ENCODE measurements at regions not wholly inside any gene's neighbourhood (a gene's known extent, or its start where the extent isn't known, plus 50 kb on each side); places are given as distances from the start of the nearest gene placed in this dataset.

DNA sequence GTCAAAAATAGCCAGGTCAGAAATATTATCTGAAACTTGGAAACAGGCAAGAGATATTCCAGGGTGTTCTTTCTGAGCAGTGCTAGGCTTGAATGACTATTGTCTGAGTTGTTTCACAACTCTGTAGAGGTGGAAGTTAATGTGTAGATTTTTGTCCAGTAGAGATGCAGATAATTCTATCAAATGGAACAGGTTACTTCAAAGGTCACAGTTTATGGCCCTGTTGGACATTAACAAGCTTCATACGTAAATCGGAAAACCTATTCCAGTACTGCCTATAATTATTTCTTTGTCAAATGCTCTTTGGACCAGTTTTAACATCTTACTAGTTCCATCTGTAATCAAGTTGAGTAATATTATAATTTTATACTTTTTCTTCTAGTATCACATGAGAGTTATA, 1639.4 kb upstream of the TENM3 start (continued):
- TF ChIP-seq, protein P1, sequence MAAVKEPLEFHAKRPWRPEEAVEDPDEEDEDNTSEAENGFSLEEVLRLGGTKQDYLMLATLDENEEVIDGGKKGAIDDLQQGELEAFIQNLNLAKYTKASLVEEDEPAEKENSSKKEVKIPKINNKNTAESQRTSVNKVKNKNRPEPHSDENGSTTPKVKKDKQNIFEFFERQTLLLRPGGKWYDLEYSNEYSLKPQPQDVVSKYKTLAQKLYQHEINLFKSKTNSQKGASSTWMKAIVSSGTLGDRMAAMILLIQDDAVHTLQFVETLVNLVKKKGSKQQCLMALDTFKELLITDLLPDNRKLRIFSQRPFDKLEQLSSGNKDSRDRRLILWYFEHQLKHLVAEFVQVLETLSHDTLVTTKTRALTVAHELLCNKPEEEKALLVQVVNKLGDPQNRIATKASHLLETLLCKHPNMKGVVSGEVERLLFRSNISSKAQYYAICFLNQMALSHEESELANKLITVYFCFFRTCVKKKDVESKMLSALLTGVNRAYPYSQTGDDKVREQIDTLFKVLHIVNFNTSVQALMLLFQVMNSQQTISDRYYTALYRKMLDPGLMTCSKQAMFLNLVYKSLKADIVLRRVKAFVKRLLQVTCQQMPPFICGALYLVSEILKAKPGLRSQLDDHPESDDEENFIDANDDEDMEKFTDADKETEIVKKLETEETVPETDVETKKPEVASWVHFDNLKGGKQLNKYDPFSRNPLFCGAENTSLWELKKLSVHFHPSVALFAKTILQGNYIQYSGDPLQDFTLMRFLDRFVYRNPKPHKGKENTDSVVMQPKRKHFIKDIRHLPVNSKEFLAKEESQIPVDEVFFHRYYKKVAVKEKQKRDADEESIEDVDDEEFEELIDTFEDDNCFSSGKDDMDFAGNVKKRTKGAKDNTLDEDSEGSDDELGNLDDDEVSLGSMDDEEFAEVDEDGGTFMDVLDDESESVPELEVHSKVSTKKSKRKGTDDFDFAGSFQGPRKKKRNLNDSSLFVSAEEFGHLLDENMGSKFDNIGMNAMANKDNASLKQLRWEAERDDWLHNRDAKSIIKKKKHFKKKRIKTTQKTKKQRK (IDR thresholded peaks at IDR 0.05; ENCODE audit: low read depth, low read length) = no peak
- TF ChIP-seq HDGF (IDR thresholded peaks at IDR 0.05) = no peak
- TF ChIP-seq IKZF1 (conservative IDR thresholded peaks at IDR 0.05) = no peak
- TF ChIP-seq YY1 (IDR thresholded peaks at IDR 0.05; ENCODE audit: low read depth, low read length) = no peak

DNA sequence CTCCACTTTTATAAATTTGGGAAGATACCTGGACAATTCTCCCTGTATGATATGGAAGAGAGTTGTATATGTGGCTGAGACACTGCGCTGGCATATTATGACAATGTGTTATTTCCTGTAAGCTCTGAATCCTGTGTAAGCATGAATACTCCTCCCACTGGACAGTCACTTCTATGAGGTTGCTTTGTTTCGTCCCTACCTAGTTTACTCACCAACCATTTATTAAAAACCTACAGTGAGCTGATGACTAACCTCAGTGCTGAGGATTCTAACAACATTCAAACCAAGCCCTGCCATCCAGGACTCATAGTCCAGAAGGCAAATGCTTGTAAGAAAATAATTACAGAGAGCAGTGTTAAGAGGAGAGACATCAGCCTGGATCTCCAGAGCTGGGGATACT, 1632.9 kb upstream of the TENM3 start:
- H3K36me3 ChIP-seq (ENCODE audit: control insufficient read depth in 2 of 2, insufficient read depth in 2 of 2, low read length in 1 of 2) = no peaks in the 10 kb centered on the region
- no peaks in the 10 kb centered on the region for H3K79me2 ChIP-seq (ENCODE audit: control insufficient read depth, insufficient read depth, low read length)
- ATAC-seq (no peak; the same call in 1 of the 3 replicates), DNase-seq (ENCODE audit: low read depth, low spot score) (no peak), FAIRE-seq (peak; percentile 23)
- H3K27me3 ChIP-seq (replicated peaks in 1 of 2; ENCODE audit: control insufficient read depth in 2 of 2, insufficient read depth in 2 of 2, low read length in 1 of 2) = no peaks in the 10 kb centered on the region
- in situ Hi-C loops (cut with MboI) (no loop called here), intact Hi-C loops (cut with micrococcal nuclease; ENCODE audit: unreplicated experiment) (no loop called here)
- RAD21 ChIA-PET (ENCODE audit: unreplicated experiment) = no interaction called here
- no peak overlapping the region for H3K27ac ChIP-seq (ENCODE audit: control insufficient read depth, insufficient read depth)
- H3K9ac ChIP-seq (ENCODE audit: control insufficient read depth, insufficient read depth, low read length) = no peak overlapping the region
- BruUV-seq (replicated peaks) = no TSS peak
- H3K4me2 ChIP-seq (ENCODE audit: control insufficient read depth, insufficient read depth) = no peak overlapping the region
- CTCF ChIA-PET = no interaction called here
- POLR2A ChIA-PET = no interaction called here
- no peak overlapping the region for H2AFZ ChIP-seq (ENCODE audit: control insufficient read depth, low read depth, low read length)
- H3K4me1 ChIP-seq (ENCODE audit: control insufficient read depth, insufficient read depth, low read length) = no peaks in the 10 kb centered on the region
- H3K9me3 ChIP-seq (replicated peaks; ENCODE audit: control insufficient read depth, insufficient read depth, low read length) = no peaks in the 10 kb centered on the region
- no peak overlapping the region for H3K4me3 ChIP-seq
- WGBS (ENCODE audit: insufficient coverage, insufficient replicate concordance, low lambda C conversion rate, missing lambda C conversion rate) = 0% methylated on average over 2 of the region's 2 CpGs
- SMC1A ChIA-PET (ENCODE audit: uncharacterized antibody, unreplicated experiment) = interaction anchor here (0.6 kb wide), 1 partner anchor 306 kb away, joined by 3 read pairs; no protein-coding TSS in a partner anchor
- no peaks in the 10 kb centered on the region for H4K20me1 ChIP-seq (ENCODE audit: control insufficient read depth, insufficient read depth)
- TF ChIP-seq IRF4 (IDR thresholded peaks at IDR 0.05; ENCODE audit: low read depth, low read length) (no peak), CEBPB (IDR thresholded peaks at IDR 0.05; ENCODE audit: borderline replicate concordance in 1 of 2, low read depth in 2 of 2, low read length in 2 of 2) (no peak), SUZ12 (IDR thresholded peaks at IDR 0.05; ENCODE audit: unreplicated experiment) (no peak), RELA (IDR thresholded peaks at IDR 0.05; ENCODE audit: borderline replicate concordance, partially characterized antibody) (no peak), RB1 (IDR thresholded peaks at IDR 0.05; ENCODE audit: borderline replicate concordance) (no peak), SIX5 (IDR thresholded peaks at IDR 0.05; ENCODE audit: low read depth, low read length, severe bottlenecking) (no peak), KDM1A (IDR thresholded peaks at IDR 0.05; ENCODE audit: borderline replicate concordance) (no peak)
- TF ChIP-seq, protein P2, sequence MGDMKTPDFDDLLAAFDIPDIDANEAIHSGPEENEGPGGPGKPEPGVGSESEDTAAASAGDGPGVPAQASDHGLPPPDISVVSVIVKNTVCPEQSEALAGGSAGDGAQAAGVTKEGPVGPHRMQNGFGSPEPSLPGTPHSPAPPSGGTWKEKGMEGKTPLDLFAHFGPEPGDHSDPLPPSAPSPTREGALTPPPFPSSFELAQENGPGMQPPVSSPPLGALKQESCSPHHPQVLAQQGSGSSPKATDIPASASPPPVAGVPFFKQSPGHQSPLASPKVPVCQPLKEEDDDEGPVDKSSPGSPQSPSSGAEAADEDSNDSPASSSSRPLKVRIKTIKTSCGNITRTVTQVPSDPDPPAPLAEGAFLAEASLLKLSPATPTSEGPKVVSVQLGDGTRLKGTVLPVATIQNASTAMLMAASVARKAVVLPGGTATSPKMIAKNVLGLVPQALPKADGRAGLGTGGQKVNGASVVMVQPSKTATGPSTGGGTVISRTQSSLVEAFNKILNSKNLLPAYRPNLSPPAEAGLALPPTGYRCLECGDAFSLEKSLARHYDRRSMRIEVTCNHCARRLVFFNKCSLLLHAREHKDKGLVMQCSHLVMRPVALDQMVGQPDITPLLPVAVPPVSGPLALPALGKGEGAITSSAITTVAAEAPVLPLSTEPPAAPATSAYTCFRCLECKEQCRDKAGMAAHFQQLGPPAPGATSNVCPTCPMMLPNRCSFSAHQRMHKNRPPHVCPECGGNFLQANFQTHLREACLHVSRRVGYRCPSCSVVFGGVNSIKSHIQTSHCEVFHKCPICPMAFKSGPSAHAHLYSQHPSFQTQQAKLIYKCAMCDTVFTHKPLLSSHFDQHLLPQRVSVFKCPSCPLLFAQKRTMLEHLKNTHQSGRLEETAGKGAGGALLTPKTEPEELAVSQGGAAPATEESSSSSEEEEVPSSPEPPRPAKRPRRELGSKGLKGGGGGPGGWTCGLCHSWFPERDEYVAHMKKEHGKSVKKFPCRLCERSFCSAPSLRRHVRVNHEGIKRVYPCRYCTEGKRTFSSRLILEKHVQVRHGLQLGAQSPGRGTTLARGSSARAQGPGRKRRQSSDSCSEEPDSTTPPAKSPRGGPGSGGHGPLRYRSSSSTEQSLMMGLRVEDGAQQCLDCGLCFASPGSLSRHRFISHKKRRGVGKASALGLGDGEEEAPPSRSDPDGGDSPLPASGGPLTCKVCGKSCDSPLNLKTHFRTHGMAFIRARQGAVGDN (IDR thresholded peaks at IDR 0.05) = no peak
- TF ChIP-seq, protein P3, sequence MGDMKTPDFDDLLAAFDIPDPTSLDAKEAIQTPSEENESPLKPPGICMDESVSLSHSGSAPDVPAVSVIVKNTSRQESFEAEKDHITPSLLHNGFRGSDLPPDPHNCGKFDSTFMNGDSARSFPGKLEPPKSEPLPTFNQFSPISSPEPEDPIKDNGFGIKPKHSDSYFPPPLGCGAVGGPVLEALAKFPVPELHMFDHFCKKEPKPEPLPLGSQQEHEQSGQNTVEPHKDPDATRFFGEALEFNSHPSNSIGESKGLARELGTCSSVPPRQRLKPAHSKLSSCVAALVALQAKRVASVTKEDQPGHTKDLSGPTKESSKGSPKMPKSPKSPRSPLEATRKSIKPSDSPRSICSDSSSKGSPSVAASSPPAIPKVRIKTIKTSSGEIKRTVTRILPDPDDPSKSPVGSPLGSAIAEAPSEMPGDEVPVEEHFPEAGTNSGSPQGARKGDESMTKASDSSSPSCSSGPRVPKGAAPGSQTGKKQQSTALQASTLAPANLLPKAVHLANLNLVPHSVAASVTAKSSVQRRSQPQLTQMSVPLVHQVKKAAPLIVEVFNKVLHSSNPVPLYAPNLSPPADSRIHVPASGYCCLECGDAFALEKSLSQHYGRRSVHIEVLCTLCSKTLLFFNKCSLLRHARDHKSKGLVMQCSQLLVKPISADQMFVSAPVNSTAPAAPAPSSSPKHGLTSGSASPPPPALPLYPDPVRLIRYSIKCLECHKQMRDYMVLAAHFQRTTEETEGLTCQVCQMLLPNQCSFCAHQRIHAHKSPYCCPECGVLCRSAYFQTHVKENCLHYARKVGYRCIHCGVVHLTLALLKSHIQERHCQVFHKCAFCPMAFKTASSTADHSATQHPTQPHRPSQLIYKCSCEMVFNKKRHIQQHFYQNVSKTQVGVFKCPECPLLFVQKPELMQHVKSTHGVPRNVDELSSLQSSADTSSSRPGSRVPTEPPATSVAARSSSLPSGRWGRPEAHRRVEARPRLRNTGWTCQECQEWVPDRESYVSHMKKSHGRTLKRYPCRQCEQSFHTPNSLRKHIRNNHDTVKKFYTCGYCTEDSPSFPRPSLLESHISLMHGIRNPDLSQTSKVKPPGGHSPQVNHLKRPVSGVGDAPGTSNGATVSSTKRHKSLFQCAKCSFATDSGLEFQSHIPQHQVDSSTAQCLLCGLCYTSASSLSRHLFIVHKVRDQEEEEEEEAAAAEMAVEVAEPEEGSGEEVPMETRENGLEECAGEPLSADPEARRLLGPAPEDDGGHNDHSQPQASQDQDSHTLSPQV (IDR thresholded peaks at IDR 0.05) = no peak

All from GM12878 (cell line).